MM.1S (cell line): ENCODE measurements at regions not wholly inside any gene's neighbourhood (a gene's known extent, or its start where the extent isn't known, plus 50 kb on each side); places are given as distances from the start of the nearest gene placed in this dataset.

Source experiments
- DNase-seq: peaks from one replicate; pipeline ENCODE4 v3.0.0-alpha.2; 2015
- H2AFZ ChIP-seq: fragments of 300-600 bp; sonication (generic); 2 replicates; pipeline ENCODE4 v1.6.0; 2016; ENCODE audit warnings: antibody characterized with exemption, low read length
- H3F3A ChIP-seq: fragments of 300-600 bp; sonication (generic); 2 replicates; pipeline ENCODE4 v1.6.1; 2016; ENCODE audit warnings: mild to moderate bottlenecking, antibody characterized with exemption, low read length, moderate library complexity, mixed read lengths; ENCODE audit not compliant: insufficient read depth
- H3K27ac ChIP-seq: fragments of 300-600 bp; sonication (generic); 2 replicates; pipeline ENCODE4 v1.5.1; 2016; ENCODE audit warnings: mild to moderate bottlenecking, low read length
- H3K27me3 ChIP-seq: fragments of 300-600 bp; sonication (generic); replicated peaks from 2 replicates; pipeline ENCODE4 v1.6.0; 2016; ENCODE audit warnings: low read length; ENCODE audit not compliant: insufficient read depth
- H3K36me3 ChIP-seq: fragments of 300-600 bp; sonication (generic); replicated peaks from 2 replicates; pipeline ENCODE4 v1.6.1; 2016; ENCODE audit warnings: mild to moderate bottlenecking, low read length, mixed read lengths; ENCODE audit not compliant: insufficient read depth
- H3K4me1 ChIP-seq: fragments of 300-600 bp; sonication (generic); 2 replicates; pipeline ENCODE4 v1.6.1; 2016; ENCODE audit warnings: low read length, mixed read lengths
- H3K4me2 ChIP-seq: fragments of 300-600 bp; sonication (generic); 2 replicates; pipeline ENCODE4 v1.6.0; 2016; ENCODE audit warnings: low read depth, low read length
- H3K4me3 ChIP-seq: fragments of 300-600 bp; sonication (generic); 2 replicates; pipeline ENCODE4 v1.5.1; 2016; ENCODE audit warnings: low read length, mixed read lengths
- H3K79me2 ChIP-seq: fragments of 300-600 bp; sonication (generic); 2 replicates; pipeline ENCODE4 v1.6.1; 2016; ENCODE audit warnings: mixed run types, low read length, mixed read lengths
- H3K9ac ChIP-seq: fragments of 300-600 bp; sonication (generic); 2 replicates; pipeline ENCODE4 v1.6.1; 2016; ENCODE audit warnings: low read length, mixed read lengths
- H3K9me2 ChIP-seq: fragments of 300-600 bp; sonication (generic); replicated peaks from 2 replicates; pipeline ENCODE4 v1.6.1; 2016; ENCODE audit warnings: mild to moderate bottlenecking, low read length, mixed read lengths; ENCODE audit not compliant: insufficient read depth
- H3K9me3 ChIP-seq: fragments of 300-600 bp; sonication (generic); replicated peaks from 2 replicates; pipeline ENCODE4 v1.6.1; 2016; ENCODE audit warnings: mild to moderate bottlenecking, low read length, mixed read lengths; ENCODE audit not compliant: insufficient read depth
- H4K20me1 ChIP-seq: fragments of 300-600 bp; sonication (generic); 2 replicates; pipeline ENCODE4 v1.6.1; 2016; ENCODE audit warnings: mild to moderate bottlenecking, low read length, moderate library complexity, mixed read lengths; ENCODE audit not compliant: insufficient read depth
- EZH2 ChIP-seq: fragments of 300-600 bp; sonication (generic); optimal IDR thresholded peaks from 2 replicates; pipeline ENCODE3; 2017; ENCODE audit warnings: low read depth, mild to moderate bottlenecking, antibody characterized with exemption, low read length, mixed read lengths
- EZH2phosphoT487 ChIP-seq: fragments of 300-600 bp; sonication (generic); IDR thresholded peaks from 2 replicates; pipeline ENCODE4 v1.6.1; 2018; ENCODE audit warnings: antibody characterized with exemption, low read length
- TF ChIP-seq, protein P1 (sequence below): fragments of 300-600 bp; sonication (generic); IDR thresholded peaks from 2 replicates; pipeline ENCODE4 v1.5.1; 2016; ENCODE audit warnings: antibody characterized with exemption, low read length, mixed read lengths

- DNase-seq, result no peak
- no peak overlapping the region for H3K9ac ChIP-seq
- H2AFZ ChIP-seq, result no peak overlapping the region
- H3F3A ChIP-seq, result no peaks in the 10 kb centered on the region
- no peak overlapping the region for H3K4me3 ChIP-seq
- TF ChIP-seq EZH2phosphoT487 (no peak), EZH2 (no peak)
- TF ChIP-seq, protein P1, sequence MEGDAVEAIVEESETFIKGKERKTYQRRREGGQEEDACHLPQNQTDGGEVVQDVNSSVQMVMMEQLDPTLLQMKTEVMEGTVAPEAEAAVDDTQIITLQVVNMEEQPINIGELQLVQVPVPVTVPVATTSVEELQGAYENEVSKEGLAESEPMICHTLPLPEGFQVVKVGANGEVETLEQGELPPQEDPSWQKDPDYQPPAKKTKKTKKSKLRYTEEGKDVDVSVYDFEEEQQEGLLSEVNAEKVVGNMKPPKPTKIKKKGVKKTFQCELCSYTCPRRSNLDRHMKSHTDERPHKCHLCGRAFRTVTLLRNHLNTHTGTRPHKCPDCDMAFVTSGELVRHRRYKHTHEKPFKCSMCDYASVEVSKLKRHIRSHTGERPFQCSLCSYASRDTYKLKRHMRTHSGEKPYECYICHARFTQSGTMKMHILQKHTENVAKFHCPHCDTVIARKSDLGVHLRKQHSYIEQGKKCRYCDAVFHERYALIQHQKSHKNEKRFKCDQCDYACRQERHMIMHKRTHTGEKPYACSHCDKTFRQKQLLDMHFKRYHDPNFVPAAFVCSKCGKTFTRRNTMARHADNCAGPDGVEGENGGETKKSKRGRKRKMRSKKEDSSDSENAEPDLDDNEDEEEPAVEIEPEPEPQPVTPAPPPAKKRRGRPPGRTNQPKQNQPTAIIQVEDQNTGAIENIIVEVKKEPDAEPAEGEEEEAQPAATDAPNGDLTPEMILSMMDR, result no peak
- no peaks in the 10 kb centered on the region for H3K27me3 ChIP-seq
- H3K9me3 ChIP-seq, result no peaks in the 10 kb centered on the region
- no peak overlapping the region for H3K27ac ChIP-seq
- no peaks in the 10 kb centered on the region for H3K79me2 ChIP-seq
- no peaks in the 10 kb centered on the region for H3K4me1 ChIP-seq
- no peaks in the 10 kb centered on the region for H4K20me1 ChIP-seq
- H3K36me3 ChIP-seq, result no peaks in the 10 kb centered on the region
- H3K9me2 ChIP-seq, result no peaks in the 10 kb centered on the region
- no peak overlapping the region for H3K4me2 ChIP-seq
Observed at GRCh38 chr12:28611115-28611435, 420.8 kb downstream of the CCDC91 start.

- H3K4me2 ChIP-seq, result no peak overlapping the region
- H3K27me3 ChIP-seq, result no peaks in the 10 kb centered on the region
- no peaks in the 10 kb centered on the region for H3F3A ChIP-seq
- H3K4me1 ChIP-seq, result no peaks in the 10 kb centered on the region
- no peak overlapping the region for H2AFZ ChIP-seq
- H3K36me3 ChIP-seq, result no peaks in the 10 kb centered on the region
- H3K4me3 ChIP-seq, result no peak overlapping the region
- no peaks in the 10 kb centered on the region for H4K20me1 ChIP-seq
- no peaks in the 10 kb centered on the region for H3K9me2 ChIP-seq
- H3K9ac ChIP-seq, result no peak overlapping the region
- DNase-seq, result no peak
- no peaks in the 10 kb centered on the region for H3K79me2 ChIP-seq
- H3K27ac ChIP-seq, result no peak overlapping the region
- H3K9me3 ChIP-seq, result no peaks in the 10 kb centered on the region
- TF ChIP-seq, protein P1, result no peak
- TF ChIP-seq EZH2phosphoT487 (no peak), EZH2 (no peak)
Observed at GRCh38 chr12:28611449-28611848, 421.2 kb downstream of the CCDC91 start.

- Histone ChIP-seq H4K20me1 (no peaks in the 10 kb centered on the region), H3K4me3 (no peak overlapping the region), H3K27me3 (no peaks in the 10 kb centered on the region), H3K36me3 (no peaks in the 10 kb centered on the region), H3K79me2 (no peaks in the 10 kb centered on the region), H3K27ac (no peak overlapping the region), H3F3A (no peaks in the 10 kb centered on the region), H3K9me2 (no peaks in the 10 kb centered on the region), H3K4me1 (no peaks in the 10 kb centered on the region), H3K9me3 (no peaks in the 10 kb centered on the region), H3K9ac (no peak overlapping the region), H3K4me2 (no peak overlapping the region), H2AFZ (no peak overlapping the region)
- no peak for TF ChIP-seq EZH2
- TF ChIP-seq, protein P1, result no peak
- TF ChIP-seq EZH2phosphoT487, result no peak
- no peak for DNase-seq
Observed at GRCh38 chr12:28618171-28618570, 427.9 kb downstream of the CCDC91 start.

DNA sequence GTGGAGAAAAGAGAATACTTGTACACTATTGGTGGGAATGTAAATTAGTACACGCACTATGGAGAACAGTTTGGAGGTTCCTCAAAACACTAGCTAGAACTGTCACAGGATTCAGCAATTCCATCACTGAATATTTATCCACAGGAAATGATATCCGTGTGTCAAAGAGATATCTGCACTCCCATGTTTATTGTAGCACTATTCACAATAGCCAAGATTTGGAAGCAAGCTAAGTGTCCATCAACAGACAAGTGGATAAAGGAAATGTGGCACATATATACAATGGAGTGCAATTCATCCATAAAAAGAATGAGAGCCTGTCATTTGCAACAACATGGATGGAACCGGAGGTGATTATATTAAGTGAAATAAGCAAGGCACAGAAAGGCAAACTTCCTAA lies 428.5 kb downstream of the CCDC91 start:
- no peaks in the 10 kb centered on the region for H3K4me1 ChIP-seq
- no peaks in the 10 kb centered on the region for H4K20me1 ChIP-seq
- no peak overlapping the region for H3K4me3 ChIP-seq
- no peak overlapping the region for H2AFZ ChIP-seq
- no peak overlapping the region for H3K4me2 ChIP-seq
- H3K79me2 ChIP-seq, result no peaks in the 10 kb centered on the region
- H3K9ac ChIP-seq, result no peak overlapping the region
- no peaks in the 10 kb centered on the region for H3K27me3 ChIP-seq
- H3K9me3 ChIP-seq, result no peaks in the 10 kb centered on the region
- H3F3A ChIP-seq, result no peaks in the 10 kb centered on the region
- TF ChIP-seq, protein P1, result no peak
- TF ChIP-seq EZH2, result no peak
- no peak for TF ChIP-seq EZH2phosphoT487
- no peak for DNase-seq
- H3K9me2 ChIP-seq, result no peaks in the 10 kb centered on the region
- H3K36me3 ChIP-seq, result no peaks in the 10 kb centered on the region
- no peak overlapping the region for H3K27ac ChIP-seq
